SK-N-SH treated with all-trans-retinoic acid at 6 μM for 48 hours (cell line): ENCODE measurements at regions not wholly inside any gene's neighbourhood (a gene's known extent, or its start where the extent isn't known, plus 50 kb on each side); places are given as distances from the start of the nearest gene placed in this dataset.

Experiments used
- ATAC-seq: fragments of 200-7000 bp; cut with Tn5 transposase; 3 replicates; pipeline ENCODE4 v1.9.1; 2020; ENCODE audit warnings: mild to moderate bottlenecking, moderate library complexity
- ARNTL ChIP-seq: fragments of 450-650 bp; formaldehyde crosslinking; IDR thresholded peaks from 2 replicates; pipeline ENCODE4 v1.5.0; 2020; ENCODE audit warnings: low read depth, mild to moderate bottlenecking, moderate library complexity, borderline replicate concordance
- BACH2 ChIP-seq: fragments of 250-450 bp; sonication (Bioruptor Pico); IDR thresholded peaks from 2 replicates; pipeline ENCODE4 v1.9.0; 2021; ENCODE audit warnings: mild to moderate bottlenecking, borderline replicate concordance
- CREB5 ChIP-seq: fragments of 250-450 bp; sonication (Bioruptor Pico); IDR thresholded peaks from 2 replicates; pipeline ENCODE4 v1.5.1; 2020; ENCODE audit warnings: low read depth, mild to moderate bottlenecking, moderate library complexity
- CSDC2 ChIP-seq: fragments of 250-450 bp; sonication (Bioruptor Pico); IDR thresholded peaks from 2 replicates; pipeline ENCODE4 v1.5.0; 2020; ENCODE audit warnings: mild to moderate bottlenecking, moderate library complexity
- CSRNP3 ChIP-seq: fragments of 250-450 bp; sonication (Bioruptor Pico); IDR thresholded peaks from 2 replicates; pipeline ENCODE4 v1.5.1; 2021; ENCODE audit warnings: mild to moderate bottlenecking, moderate library complexity
- ESRRG ChIP-seq: fragments of 250-450 bp; sonication (Bioruptor Pico); IDR thresholded peaks from 2 replicates; pipeline ENCODE4 v1.6.1; 2021; ENCODE audit warnings: mild to moderate bottlenecking
- ISL1 ChIP-seq: fragments of 250-450 bp; sonication (Bioruptor Pico); IDR thresholded peaks from 2 replicates; pipeline ENCODE4 v2.1.2; 2022; ENCODE audit warnings: mild to moderate bottlenecking, moderate library complexity
- OSR1 ChIP-seq: fragments of 250-450 bp; sonication (Bioruptor Pico); IDR thresholded peaks from 2 replicates; pipeline ENCODE4 v1.8.0; 2022; ENCODE audit warnings: moderate library complexity, mild to moderate bottlenecking, inconsistent platforms
- PATZ1 ChIP-seq: fragments of 250-450 bp; sonication (Bioruptor Pico); IDR thresholded peaks from 2 replicates; pipeline ENCODE4 v1.8.0; 2020; ENCODE audit warnings: mild to moderate bottlenecking, moderate library complexity, borderline replicate concordance
- POU6F1 ChIP-seq: fragments of 250-450 bp; sonication (Bioruptor Pico); IDR thresholded peaks from 2 replicates; pipeline ENCODE4 v1.8.0; 2021; ENCODE audit warnings: low read depth, mild to moderate bottlenecking, moderate library complexity, borderline replicate concordance
- PPARA ChIP-seq: fragments of 250-450 bp; sonication (Bioruptor Pico); IDR thresholded peaks from 2 replicates; pipeline ENCODE4 v1.5.0; 2020; ENCODE audit warnings: mild to moderate bottlenecking, borderline replicate concordance
- RARB ChIP-seq: fragments of 250-450 bp; sonication (Bioruptor Pico); IDR thresholded peaks from 2 replicates; pipeline ENCODE4 v1.8.0; 2021; ENCODE audit warnings: mild to moderate bottlenecking, moderate library complexity
- SNAI2 ChIP-seq: fragments of 250-450 bp; sonication (Bioruptor Pico); IDR thresholded peaks from 2 replicates; pipeline ENCODE4 v1.5.0; 2020; ENCODE audit warnings: mild to moderate bottlenecking, moderate library complexity
- TCF4 ChIP-seq: fragments of 250-450 bp; sonication (Bioruptor Pico); IDR thresholded peaks from 2 replicates; pipeline ENCODE4 v1.8.0; 2021; ENCODE audit warnings: mild to moderate bottlenecking, moderate library complexity, borderline replicate concordance
- TOX ChIP-seq: fragments of 250-450 bp; sonication (Bioruptor Pico); IDR thresholded peaks from 2 replicates; pipeline ENCODE4 v1.8.0; 2021; ENCODE audit warnings: mild to moderate bottlenecking, moderate library complexity, borderline replicate concordance
- TSHZ2 ChIP-seq: fragments of 250-450 bp; sonication (Bioruptor Pico); IDR thresholded peaks from 2 replicates; pipeline ENCODE4 v1.5.0; 2020; ENCODE audit warnings: mild to moderate bottlenecking, moderate library complexity
- ZC3H10 ChIP-seq: fragments of 250-450 bp; sonication (Bioruptor Pico); IDR thresholded peaks from 2 replicates; pipeline ENCODE4 v1.5.1; 2021; ENCODE audit warnings: mild to moderate bottlenecking, moderate library complexity
- ZFP3 ChIP-seq: fragments of 250-450 bp; sonication (Bioruptor Pico); IDR thresholded peaks from 2 replicates; pipeline ENCODE4 v1.5.0; 2020; ENCODE audit warnings: mild to moderate bottlenecking, moderate library complexity
- ZFP30 ChIP-seq: fragments of 450-650 bp; formaldehyde crosslinking; IDR thresholded peaks from 2 replicates; pipeline ENCODE4 v1.5.0; 2022; ENCODE audit warnings: mild to moderate bottlenecking, moderate library complexity
- ZNF565 ChIP-seq: fragments of 450-650 bp; formaldehyde crosslinking; conservative IDR thresholded peaks from 2 replicates; pipeline ENCODE4 v1.5.0; 2020; ENCODE audit warnings: low read depth, mild to moderate bottlenecking, moderate library complexity
- ZNF70 ChIP-seq: fragments of 450-650 bp; formaldehyde crosslinking; IDR thresholded peaks from 2 replicates; pipeline ENCODE4 v1.5.0; 2020; ENCODE audit warnings: mild to moderate bottlenecking, moderate library complexity

GRCh38 chr1:90561103-90561783, 155.9 kb downstream of the BARHL2 start:
- TF ChIP-seq RARB (CRISPR knock-in tag): no peak
- TF ChIP-seq CREB5: no peak
- TF ChIP-seq ESRRG (CRISPR knock-in tag): no peak
- no peak for TF ChIP-seq PPARA
- TF ChIP-seq ZNF565 (CRISPR knock-in tag): no peak
- TF ChIP-seq BACH2: no peak
- no peak for TF ChIP-seq ARNTL (CRISPR knock-in tag)
- no peak for TF ChIP-seq ZC3H10
- TF ChIP-seq ZNF70 (CRISPR knock-in tag): no peak
- TF ChIP-seq TSHZ2 (CRISPR knock-in tag): no peak
- TF ChIP-seq OSR1 (CRISPR knock-in tag): no peak
- ATAC-seq: no peak

- ATAC-seq: no peak
- TF ChIP-seq OSR1 (CRISPR knock-in tag): no peak
- no peak for TF ChIP-seq TOX (CRISPR knock-in tag)
- TF ChIP-seq ZC3H10: no peak
- no peak for TF ChIP-seq CREB5
- no peak for TF ChIP-seq TCF4 (CRISPR knock-in tag)
- TF ChIP-seq RARB (CRISPR knock-in tag): no peak
- TF ChIP-seq ZFP3 (CRISPR knock-in tag): no peak
- no peak for TF ChIP-seq ISL1 (CRISPR knock-in tag)
- TF ChIP-seq ZNF70 (CRISPR knock-in tag): no peak
- no peak for TF ChIP-seq SNAI2
- no peak for TF ChIP-seq POU6F1 (CRISPR knock-in tag)
- TF ChIP-seq ESRRG (CRISPR knock-in tag): no peak
- TF ChIP-seq CSRNP3 (CRISPR knock-in tag): no peak
- TF ChIP-seq PPARA: no peak
- TF ChIP-seq PATZ1 (CRISPR knock-in tag): no peak
- TF ChIP-seq ZNF565 (CRISPR knock-in tag): no peak
- no peak for TF ChIP-seq CSDC2 (CRISPR knock-in tag)
- no peak for TF ChIP-seq TSHZ2 (CRISPR knock-in tag)
- no peak for TF ChIP-seq ARNTL (CRISPR knock-in tag)
- no peak for TF ChIP-seq ZFP30 (CRISPR knock-in tag)
Measured at GRCh38 chr1:90558754-90559378, 158.2 kb downstream of the BARHL2 start.
